GM19455 (cell line): ENCODE measurements at regions not wholly inside any gene's neighbourhood (a gene's known extent, or its start where the extent isn't known, plus 50 kb on each side); places are given as distances from the start of the nearest gene placed in this dataset.
"Not testable (repeated sequence)": the region's sequence is repeated elsewhere in the genome, so short reads cannot be mapped to it uniquely, and the experiment has no call there.

Experiments
- ATAC-seq: cut with Tn5 transposase; IDR thresholded peaks from one replicate; pipeline ENCODE4 v1.9.1; 2021; ENCODE audit not compliant: unreplicated experiment

DNA sequence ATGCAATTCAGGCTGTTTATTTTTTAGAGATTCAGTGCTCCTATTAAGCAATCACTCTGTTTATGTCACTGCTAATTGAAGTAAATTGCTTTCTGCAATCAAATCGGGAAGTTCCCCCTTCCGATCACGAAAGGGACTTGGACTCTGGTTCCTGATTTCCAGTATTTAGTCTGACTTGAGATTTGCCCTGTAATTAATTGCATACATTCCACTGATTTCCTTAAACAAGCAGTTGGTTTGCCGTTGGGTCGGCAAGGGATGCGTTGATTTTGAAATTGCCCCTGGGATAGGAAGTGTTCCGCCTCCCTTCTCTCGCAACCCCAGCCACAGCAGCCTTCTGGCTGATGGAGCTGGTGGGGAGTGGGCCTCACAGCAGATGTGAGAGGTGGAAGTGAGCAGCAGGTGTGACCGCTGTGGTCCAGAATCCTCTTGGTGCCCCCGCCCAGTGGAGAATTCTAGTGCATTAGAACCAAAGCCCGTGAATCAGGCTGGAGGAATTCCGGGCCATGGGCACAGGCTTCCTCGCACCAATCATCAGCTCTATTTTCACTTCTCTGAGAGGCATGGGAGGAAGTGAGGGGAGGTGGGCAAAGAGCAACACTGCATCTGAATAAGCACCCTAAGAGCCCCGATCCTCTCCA lies 102.5 kb downstream of the SPRY4 start:
- no peak for ATAC-seq

- ATAC-seq, result no peak
These were observed 103.5 kb downstream of the SPRY4 start for GRCh38 chr5:142221091-142221860.

- no peak for ATAC-seq
These were observed 105.7 kb downstream of the SPRY4 start for GRCh38 chr5:142219146-142219545.

- ATAC-seq, result no peak
These were observed 107.9 kb downstream of the SPRY4 start for GRCh38 chr5:142216931-142217330.

DNA sequence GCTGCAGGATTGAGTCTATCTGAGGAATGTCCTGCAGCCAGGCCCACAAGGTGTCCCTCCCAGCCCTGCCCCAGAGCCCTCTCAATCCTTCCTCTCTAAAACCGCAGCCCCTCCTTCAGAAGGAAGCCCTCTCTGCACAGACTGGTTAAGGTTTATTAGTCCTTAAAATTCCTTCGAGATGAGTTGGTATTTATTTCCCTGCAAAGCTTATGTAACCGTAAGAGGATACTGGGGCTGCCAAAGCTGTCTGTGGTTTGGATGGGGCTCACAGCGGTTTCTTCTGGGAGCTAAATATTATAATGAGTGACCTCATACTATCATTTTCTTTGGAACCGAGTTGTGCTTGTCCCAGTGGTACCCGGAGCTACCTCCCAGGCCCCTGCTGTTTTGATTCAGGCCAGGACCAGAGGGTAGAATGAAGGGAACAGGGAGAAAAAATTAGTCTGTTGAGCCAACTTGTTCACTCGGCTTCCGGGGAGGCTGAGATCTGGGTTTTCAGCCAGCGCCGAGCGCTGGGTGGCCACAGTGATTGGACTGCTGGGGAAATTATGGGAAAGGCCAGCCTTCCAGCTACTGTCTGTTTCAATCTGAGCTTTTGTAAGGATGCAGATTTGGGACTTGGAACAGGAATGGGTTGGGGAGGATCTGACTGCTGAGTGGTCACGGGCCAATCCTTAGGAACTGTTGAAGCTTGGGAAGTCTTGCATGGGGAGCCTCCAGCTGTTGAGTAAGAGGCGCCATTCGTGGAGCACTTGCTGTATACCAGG lies 107.5 kb downstream of the NDFIP1 start:
- ATAC-seq, result no peak

DNA sequence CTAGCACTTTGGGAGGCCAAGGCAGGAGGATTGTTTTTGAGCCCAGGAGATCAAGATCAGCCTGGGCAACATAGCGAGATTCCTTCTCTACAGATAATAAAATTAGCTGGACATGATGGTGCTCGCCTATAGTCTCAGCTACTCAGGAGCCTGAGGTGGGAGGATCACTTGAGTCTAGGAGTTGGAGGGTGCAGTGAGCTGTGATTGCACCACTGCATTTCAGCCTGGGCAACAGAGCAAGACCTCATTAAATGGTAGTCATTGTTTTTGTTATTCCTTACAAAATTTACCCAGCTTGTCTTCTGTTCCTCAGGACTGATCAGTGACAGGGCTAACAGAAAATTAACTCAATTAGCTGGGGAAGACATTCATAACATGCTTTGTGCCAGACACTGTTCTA lies 104.5 kb downstream of the NDFIP1 start:
- no peak for ATAC-seq

- no peak for ATAC-seq
These were observed 103.3 kb downstream of the NDFIP1 start for GRCh38 chr5:142211918-142212317.

DNA sequence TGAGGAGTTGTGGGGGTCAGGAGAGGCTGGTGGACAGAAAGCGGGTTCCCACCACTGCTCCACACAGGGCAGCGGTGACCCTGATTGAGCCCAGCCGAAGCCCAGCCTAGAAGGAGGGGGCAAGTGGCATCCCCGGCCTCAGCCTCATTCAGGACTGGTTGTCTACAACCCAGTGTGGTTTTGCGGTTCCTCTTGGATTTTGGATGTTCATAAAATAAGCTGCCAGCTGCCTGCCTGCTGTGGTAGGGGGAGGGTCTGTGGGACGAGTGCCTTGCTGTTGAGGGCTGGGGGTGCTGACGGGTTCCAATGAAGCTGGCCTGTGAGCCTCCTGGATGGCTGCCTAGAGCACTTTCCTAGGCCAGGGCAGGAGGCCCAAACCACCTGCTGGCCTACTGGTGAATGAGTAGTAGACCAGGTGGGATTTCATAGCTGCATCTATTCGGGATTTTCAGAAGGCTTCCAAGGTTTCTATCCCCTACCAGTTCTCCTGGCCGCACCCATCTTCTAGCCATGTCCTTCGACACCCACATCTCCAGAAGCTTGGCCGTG lies 102.4 kb downstream of the NDFIP1 start:
- ATAC-seq, result no peak

- no peak for ATAC-seq
These were observed 101.4 kb downstream of the NDFIP1 start for GRCh38 chr5:142210011-142210410.

- no peak for ATAC-seq
These were observed 100.3 kb downstream of the NDFIP1 start for GRCh38 chr5:142208777-142209312.

DNA sequence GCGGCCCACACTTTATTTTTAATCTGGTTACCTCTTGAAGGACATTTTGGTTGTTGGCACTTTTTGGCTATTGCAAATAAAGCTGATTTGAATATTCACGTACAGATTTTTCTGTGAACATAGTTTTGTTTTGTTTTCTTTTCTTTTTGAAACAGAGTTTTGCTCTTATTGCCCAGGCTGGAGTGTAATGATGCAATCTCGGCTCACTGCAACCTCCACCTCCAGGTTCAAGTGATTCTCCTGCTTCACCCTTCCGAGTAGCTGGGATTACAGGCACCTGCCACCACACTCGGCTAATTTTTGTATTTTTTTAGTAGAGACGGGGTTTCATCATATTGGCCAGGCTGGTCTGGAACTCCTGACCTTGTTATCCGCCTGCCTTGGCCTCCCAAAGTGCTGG lies 99.7 kb downstream of the NDFIP1 start:
- ATAC-seq, result not testable (repeated sequence)

DNA sequence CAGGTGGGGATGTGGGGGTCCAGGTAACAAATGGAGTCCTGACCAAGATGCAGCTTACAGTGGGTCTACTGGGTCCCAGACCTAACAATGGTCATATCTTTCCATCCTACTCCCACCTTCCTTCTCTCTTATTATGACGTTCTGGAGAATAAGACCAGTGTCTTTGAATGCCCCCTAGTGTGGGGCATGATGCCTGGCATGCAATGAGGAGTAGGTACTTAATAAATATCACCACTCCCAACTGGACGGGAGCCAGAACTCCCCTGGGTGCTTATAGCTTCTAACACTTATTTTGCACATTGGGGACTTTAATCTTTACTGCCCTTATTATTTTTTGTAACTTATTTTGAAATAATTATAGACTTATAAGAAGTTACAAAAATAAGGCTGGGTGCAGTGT lies 98.2 kb downstream of the NDFIP1 start:
- ATAC-seq, result no peak

DNA sequence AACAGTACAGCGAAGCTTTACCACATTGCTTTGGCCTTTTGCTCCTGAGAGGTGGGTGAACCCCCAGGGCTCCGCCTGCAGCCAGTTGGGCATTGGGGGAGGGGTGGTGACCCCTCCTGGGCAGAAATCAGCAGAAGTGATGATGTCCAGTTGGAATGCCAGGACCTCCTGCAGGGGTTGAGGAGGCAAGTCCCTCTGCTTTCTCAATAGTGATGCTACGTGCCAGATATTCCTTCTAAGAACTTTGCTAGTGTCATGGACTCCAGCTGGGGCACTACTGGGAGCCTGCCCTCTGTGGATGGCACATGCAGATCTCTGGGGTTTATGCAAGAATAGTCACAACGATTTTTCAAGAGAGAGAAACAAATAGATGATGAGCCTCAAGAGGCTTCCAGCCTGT lies 95.6 kb downstream of the NDFIP1 start:
- no peak for ATAC-seq
